ENCODE measurements at regions not wholly inside any gene's neighbourhood (a gene's known extent, or its start where the extent isn't known, plus 50 kb on each side); places are given as distances from the start of the nearest gene placed in this dataset.

GRCh38 chr4:3668825-3669552, 97.2 kb upstream of the ADRA2C start:
- TF ChIP-seq POLR2A (IDR thresholded peaks at IDR 0.05) = no peak
- no peak for TF ChIP-seq CTCF (IDR thresholded peaks at IDR 0.05)
